Trophoblast cell (in vitro differentiated cells and primary cell): ENCODE measurements at regions not wholly inside any gene's neighbourhood (a gene's known extent, or its start where the extent isn't known, plus 50 kb on each side); places are given as distances from the start of the nearest gene placed in this dataset.

ENCODE experiments used
- DNase-seq, 2 donors: peaks; one replicate each; pipeline ENCODE4 v3.0.0-alpha.2; 2016
- H2AFZ ChIP-seq: 2 replicates; pipeline ENCODE4 v1.6.1; 2013; ENCODE audit warnings: low read length, moderate library complexity, mild to moderate bottlenecking; ENCODE audit not compliant: insufficient read depth, poor library complexity
- H2AK5ac ChIP-seq: 2 replicates; pipeline ENCODE4 v1.6.1; 2013; ENCODE audit warnings: mild to moderate bottlenecking, low read length
- H2BK120ac ChIP-seq: 2 replicates; pipeline ENCODE4 v1.6.1; 2013; ENCODE audit warnings: low read length, mild to moderate bottlenecking, moderate library complexity; ENCODE audit not compliant: insufficient read depth, poor library complexity
- H2BK12ac ChIP-seq: 2 replicates; pipeline ENCODE4 v1.6.1; 2013; ENCODE audit warnings: mild to moderate bottlenecking, low read length, moderate library complexity
- H2BK5ac ChIP-seq: 2 replicates; pipeline ENCODE4 v1.6.1; 2013; ENCODE audit warnings: low read length, low read depth, moderate library complexity, mild to moderate bottlenecking; ENCODE audit not compliant: poor library complexity
- H3K14ac ChIP-seq: 2 replicates; pipeline ENCODE4 v1.6.1; 2013; ENCODE audit warnings: mild to moderate bottlenecking, low read length
- H3K18ac ChIP-seq: 2 replicates; pipeline ENCODE4 v1.6.1; 2013; ENCODE audit warnings: mild to moderate bottlenecking, low read length
- H3K23ac ChIP-seq: 2 replicates; pipeline ENCODE4 v1.6.1; 2013; ENCODE audit warnings: low read length
- H3K27ac ChIP-seq: 2 replicates; pipeline ENCODE4 v1.5.1; 2013; ENCODE audit warnings: low read depth, mild to moderate bottlenecking, inconsistent platforms, low read length, moderate library complexity
- H3K27me3 ChIP-seq: 2 replicates; pipeline ENCODE4 v1.6.1; 2013; ENCODE audit warnings: inconsistent platforms, mild to moderate bottlenecking, low read length, moderate library complexity; ENCODE audit not compliant: insufficient read depth
- H3K36me3 ChIP-seq, 2 experiments: 1 replicate in 1 of 2; 2 replicates in 1 of 2; pipeline ENCODE4 v1.6.1; 2013; ENCODE audit warnings: low read length in 2 of 2, mild to moderate bottlenecking in 2 of 2, moderate library complexity in 1 of 2; ENCODE audit not compliant: insufficient read depth in 2 of 2, control insufficient read depth in 1 of 2
- H3K4ac ChIP-seq: 2 replicates; pipeline ENCODE4 v1.6.1; 2013; ENCODE audit warnings: low read depth, mild to moderate bottlenecking, low read length, moderate library complexity
- H3K4me1 ChIP-seq, 2 experiments: 1 replicate in 1 of 2; 2 replicates in 1 of 2; pipeline ENCODE4 v1.6.1; 2013; ENCODE audit warnings: low read length in 2 of 2, mild to moderate bottlenecking in 2 of 2, moderate library complexity in 1 of 2; ENCODE audit not compliant: insufficient read depth in 2 of 2, control insufficient read depth in 1 of 2
- H3K4me2 ChIP-seq: 2 replicates; pipeline ENCODE4 v1.6.1; 2013; ENCODE audit warnings: inconsistent platforms, mild to moderate bottlenecking, low read length, moderate library complexity
- H3K4me3 ChIP-seq: 2 replicates; pipeline ENCODE4 v1.5.1; 2013; ENCODE audit warnings: mild to moderate bottlenecking, low read depth, low read length, inconsistent platforms
- H3K79me1 ChIP-seq: one replicate; pipeline ENCODE4 v1.6.1; 2013; ENCODE audit warnings: low read length
- H3K79me2 ChIP-seq: 2 replicates; pipeline ENCODE4 v1.6.1; 2013; ENCODE audit warnings: low read length, mild to moderate bottlenecking; ENCODE audit not compliant: control insufficient read depth, insufficient read depth, poor library complexity
- H3K9ac ChIP-seq: 2 replicates; pipeline ENCODE4 v1.6.1; 2013; ENCODE audit warnings: mild to moderate bottlenecking, low read length
- H3K9me3 ChIP-seq: 2 replicates; pipeline ENCODE4 v1.6.1; 2013; ENCODE audit warnings: low read depth, mild to moderate bottlenecking, control low read depth, inconsistent platforms, low read length; ENCODE audit not compliant: insufficient read depth
- H4K12ac ChIP-seq: 2 replicates; pipeline ENCODE4 v1.6.1; 2013; ENCODE audit warnings: low read depth, mild to moderate bottlenecking, low read length, moderate library complexity
- H4K8ac ChIP-seq: 2 replicates; pipeline ENCODE4 v1.6.1; 2013; ENCODE audit warnings: low read depth, mild to moderate bottlenecking, low read length, moderate library complexity
- H4K91ac ChIP-seq: one replicate; pipeline ENCODE4 v1.6.1; 2013; ENCODE audit warnings: low read depth, mild to moderate bottlenecking, low read length, moderate library complexity
- WGBS: extraction: QIAGEN DNeasy Blood & Tissue Kit; methylation state at CpG from one replicate; pipeline ENCODE4 v1.1.7; 2013; ENCODE audit warnings: missing lambda C conversion rate; ENCODE audit not compliant: insufficient read length, insufficient coverage; ENCODE audit errors: extremely low coverage; 5-methylcytosine and 5-hydroxymethylcytosine counted together

- H2AK5ac ChIP-seq = no peak overlapping the region
- peaks cover 0 to 5% of the 10 kb centered on the region in 2 experiments for H3K4me1 ChIP-seq
- H4K8ac ChIP-seq = no peak overlapping the region
- H3K27me3 ChIP-seq = no peaks in the 10 kb centered on the region
- H3K36me3 ChIP-seq = no peaks in the 10 kb centered on the region
- H3K23ac ChIP-seq = no peak overlapping the region
- no peaks in the 10 kb centered on the region for H3K79me1 ChIP-seq
- H3K4me2 ChIP-seq = no peak overlapping the region
- no peak overlapping the region for H3K18ac ChIP-seq
- H2BK120ac ChIP-seq = no peak overlapping the region
- no peak overlapping the region for H2AFZ ChIP-seq
- no peak overlapping the region for H3K4ac ChIP-seq
- no peak overlapping the region for H3K14ac ChIP-seq
- no CpG with 5 or more reads among the region's 5 CpGs for WGBS
- no peak overlapping the region for H4K91ac ChIP-seq
- H4K12ac ChIP-seq = no peak overlapping the region
- no peaks in the 10 kb centered on the region for H3K9me3 ChIP-seq
- no peak overlapping the region for H3K27ac ChIP-seq
- no peak overlapping the region for H2BK5ac ChIP-seq
- DNase-seq = no peak
- no peak overlapping the region for H3K4me3 ChIP-seq
- no peak overlapping the region for H3K9ac ChIP-seq
- no peaks in the 10 kb centered on the region for H3K79me2 ChIP-seq
- H2BK12ac ChIP-seq = no peak overlapping the region
Observed at GRCh38 chr22:27663812-27664211, 137.7 kb downstream of the MN1 start.

- Histone ChIP-seq H3K79me2 (no peaks in the 10 kb centered on the region), H3K4me3 (no peak overlapping the region), H3K9ac (no peak overlapping the region), H2AK5ac (no peak overlapping the region), H2BK5ac (no peak overlapping the region), H3K79me1 (peaks cover 15% of the 10 kb centered on the region), H2BK12ac (no peak overlapping the region), H3K4me2 (no peak overlapping the region), H3K23ac (no peak overlapping the region), H3K4me1 (peaks cover 21 to 28% of the 10 kb centered on the region in 2 experiments), H3K14ac (no peak overlapping the region), H3K27ac (no peak overlapping the region), H4K12ac (no peak overlapping the region), H2BK120ac (no peak overlapping the region), H3K27me3 (no peaks in the 10 kb centered on the region), H4K91ac (no peak overlapping the region), H3K36me3 (no peaks in the 10 kb centered on the region), H2AFZ (no peak overlapping the region), H3K4ac (no peak overlapping the region), H3K9me3 (no peaks in the 10 kb centered on the region), H3K18ac (no peak overlapping the region), H4K8ac (no peak overlapping the region)
- no peak for DNase-seq
- WGBS = 100% methylated on average over 1 of the region's 4 CpGs
Observed at GRCh38 chr22:27666272-27666997, 135.1 kb downstream of the MN1 start.

- no peaks in the 10 kb centered on the region for H3K27me3 ChIP-seq
- H3K27ac ChIP-seq = no peak overlapping the region
- H2AK5ac ChIP-seq = no peak overlapping the region
- H3K23ac ChIP-seq = no peak overlapping the region
- no peaks in the 10 kb centered on the region for H3K36me3 ChIP-seq
- H3K4me1 ChIP-seq = peaks cover 21 to 28% of the 10 kb centered on the region in 2 experiments
- no peak overlapping the region for H3K4ac ChIP-seq
- no peak overlapping the region for H3K4me2 ChIP-seq
- DNase-seq = no peak
- H2BK120ac ChIP-seq = no peak overlapping the region
- H4K91ac ChIP-seq = no peak overlapping the region
- no peak overlapping the region for H3K14ac ChIP-seq
- H4K8ac ChIP-seq = no peak overlapping the region
- H2BK5ac ChIP-seq = no peak overlapping the region
- no peak overlapping the region for H3K18ac ChIP-seq
- no peaks in the 10 kb centered on the region for H3K79me2 ChIP-seq
- H2BK12ac ChIP-seq = no peak overlapping the region
- no peaks in the 10 kb centered on the region for H3K9me3 ChIP-seq
- H3K4me3 ChIP-seq = no peak overlapping the region
- no peak overlapping the region for H3K9ac ChIP-seq
- WGBS = no CpG with 5 or more reads among the region's 16 CpGs
- H2AFZ ChIP-seq = no peak overlapping the region
- H3K79me1 ChIP-seq = peaks cover 15% of the 10 kb centered on the region
- no peak overlapping the region for H4K12ac ChIP-seq
Observed at GRCh38 chr22:27667121-27667843, 134.3 kb downstream of the MN1 start.

GRCh38 chr22:27668828-27669797, 132.4 kb downstream of the MN1 start:
- Histone ChIP-seq H4K91ac (peak overlapping the region; percentile 77), H2AFZ (no peak overlapping the region), H2BK120ac (peak overlapping the region; percentile 5), H2AK5ac (peak overlapping the region; percentile 11), H3K9me3 (peaks cover 2% of the 10 kb centered on the region), H3K36me3 (no peaks in the 10 kb centered on the region), H4K8ac (no peak overlapping the region), H3K9ac (no peak overlapping the region), H3K14ac (peak overlapping the region; percentile 3), H3K18ac (no peak overlapping the region), H2BK5ac (no peak overlapping the region), H3K4me1 (peaks cover 21 to 23% of the 10 kb centered on the region in 2 experiments), H3K27me3 (no peaks in the 10 kb centered on the region), H3K23ac (no peak overlapping the region), H3K4me2 (no peak overlapping the region), H2BK12ac (peak overlapping the region; percentile 58), H3K79me2 (no peaks in the 10 kb centered on the region), H3K4me3 (no peak overlapping the region), H4K12ac (no peak overlapping the region), H3K79me1 (peaks cover 15% of the 10 kb centered on the region), H3K4ac (no peak overlapping the region), H3K27ac (no peak overlapping the region)
- no CpG with 5 or more reads among the region's 7 CpGs for WGBS
- DNase-seq = peak in 1 of 2 donors; percentile 1
